GM12891 (cell line): ENCODE measurements at regions not wholly inside any gene's neighbourhood (a gene's known extent, or its start where the extent isn't known, plus 50 kb on each side); places are given as distances from the start of the nearest gene placed in this dataset.

Source experiments
- PAX5 ChIP-seq: IDR thresholded peaks from 2 replicates; pipeline ENCODE4 v1.6.1; 2011; ENCODE audit warnings: low read length, moderate library complexity, mild to moderate bottlenecking; ENCODE audit not compliant: insufficient read depth, severe bottlenecking
- POLR2A ChIP-seq: IDR thresholded peaks from 2 replicates; pipeline ENCODE4 v1.6.1; 2011; ENCODE audit warnings: low read depth, low read length, control low read depth
- POLR2AphosphoS5 ChIP-seq: IDR thresholded peaks from 2 replicates; pipeline ENCODE4 v1.6.1; 2011; ENCODE audit warnings: low read depth, low read length, control low read depth
- POU2F2 ChIP-seq: IDR thresholded peaks from 2 replicates; pipeline ENCODE4 v1.6.1; 2011; ENCODE audit warnings: low read depth, mild to moderate bottlenecking, control low read depth, low read length, moderate library complexity
- SPI1 ChIP-seq: IDR thresholded peaks from 2 replicates; pipeline ENCODE4 v1.6.1; 2011; ENCODE audit warnings: low read depth, low read length, control low read depth
- TAF1 ChIP-seq: IDR thresholded peaks from 2 replicates; pipeline ENCODE4 v1.6.1; 2011; ENCODE audit warnings: low read depth, low read length, control low read depth

GRCh38 chr13:33531484-33531883, 245.9 kb upstream of the STARD13 start:
- no peak for TF ChIP-seq POLR2A
- no peak for TF ChIP-seq POLR2AphosphoS5
- TF ChIP-seq TAF1 = no peak
- no peak for TF ChIP-seq POU2F2
- no peak for TF ChIP-seq SPI1
- TF ChIP-seq PAX5 = no peak
